Central memory CD4-positive, alpha-beta T cell (primary cell): ENCODE measurements at regions not wholly inside any gene's neighbourhood (a gene's known extent, or its start where the extent isn't known, plus 50 kb on each side); places are given as distances from the start of the nearest gene placed in this dataset.

ENCODE experiments used
- DNase-seq: peaks from one replicate; pipeline ENCODE4 v3.0.0; 2022

DNA sequence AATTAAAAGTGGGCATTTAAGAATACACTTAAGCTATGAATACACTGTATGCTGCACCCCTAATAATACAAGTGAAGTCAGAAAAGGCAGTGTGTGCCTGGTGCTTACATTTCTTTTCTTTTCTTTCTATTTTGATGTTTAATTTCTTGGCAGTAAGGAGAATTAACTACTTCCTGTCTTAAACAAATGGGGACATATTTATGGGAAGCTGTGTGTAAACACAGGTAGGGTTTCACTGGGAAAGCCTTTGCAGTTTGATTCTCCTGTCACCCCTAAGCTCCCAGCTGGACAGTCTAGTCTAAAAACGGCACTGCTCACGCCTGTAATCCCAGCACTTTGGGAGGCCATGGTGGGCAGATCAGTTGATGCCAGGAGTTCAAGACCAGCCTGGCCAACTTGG, 146.0 kb downstream of the MIS18A start:
- no peak for DNase-seq

GRCh38 chr21:32132409-32132808, 146.4 kb downstream of the MIS18A start:
- DNase-seq: no peak

GRCh38 chr21:32131960-32132359, 146.9 kb downstream of the MIS18A start:
- no peak for DNase-seq

GRCh38 chr21:32131164-32131563, 147.7 kb downstream of the MIS18A start:
- DNase-seq: no peak

- no peak for DNase-seq
Observed at GRCh38 chr21:32130031-32130891, 148.6 kb downstream of the MIS18A start.

- no peak for DNase-seq
Observed at GRCh38 chr21:32127081-32127480, 151.8 kb downstream of the MIS18A start.

DNA sequence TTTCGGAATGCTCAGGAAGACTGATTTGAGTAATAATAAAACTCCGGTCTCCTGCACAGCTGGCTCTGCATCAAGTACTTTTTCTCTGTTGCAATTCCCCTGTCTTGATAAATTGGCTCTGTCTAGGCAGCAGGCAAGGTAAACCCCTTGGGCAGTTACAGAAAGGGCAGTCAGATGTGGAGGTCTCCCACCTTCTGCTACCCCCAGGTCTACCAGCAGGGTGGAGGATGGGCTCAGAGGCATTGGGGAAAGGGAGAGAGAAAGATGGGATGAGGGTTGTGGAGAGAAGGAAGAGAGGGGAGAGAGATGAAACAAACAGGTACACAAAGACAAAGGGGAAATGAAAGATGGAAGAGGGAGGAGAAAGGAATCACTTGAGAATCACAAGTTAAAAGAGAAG, 156.8 kb downstream of the MIS18A start:
- DNase-seq: no peak

- no peak for DNase-seq
Observed at GRCh38 chr21:32120230-32120629, 158.6 kb downstream of the MIS18A start.

DNA sequence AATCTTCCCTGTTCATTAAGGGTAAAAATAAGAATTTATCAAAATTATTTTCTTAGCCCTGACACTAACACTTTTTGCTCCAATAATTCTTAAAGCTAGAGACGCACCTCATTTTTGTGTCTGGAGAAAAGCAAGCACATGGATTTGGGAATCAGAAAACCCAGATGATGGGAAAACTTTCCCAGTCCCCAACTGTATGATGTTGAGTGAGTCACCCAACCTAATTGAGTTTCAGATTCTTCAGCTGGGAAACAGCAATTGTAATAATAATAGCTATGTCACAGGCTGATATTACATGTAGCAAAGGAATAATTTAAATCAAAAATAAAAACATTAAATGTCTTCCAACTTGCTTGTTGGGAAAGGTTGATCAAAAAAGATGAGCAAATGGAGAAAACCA, 159.0 kb downstream of the MIS18A start:
- DNase-seq: no peak

GRCh38 chr21:32119389-32119788, 159.5 kb downstream of the MIS18A start:
- DNase-seq: no peak

DNA sequence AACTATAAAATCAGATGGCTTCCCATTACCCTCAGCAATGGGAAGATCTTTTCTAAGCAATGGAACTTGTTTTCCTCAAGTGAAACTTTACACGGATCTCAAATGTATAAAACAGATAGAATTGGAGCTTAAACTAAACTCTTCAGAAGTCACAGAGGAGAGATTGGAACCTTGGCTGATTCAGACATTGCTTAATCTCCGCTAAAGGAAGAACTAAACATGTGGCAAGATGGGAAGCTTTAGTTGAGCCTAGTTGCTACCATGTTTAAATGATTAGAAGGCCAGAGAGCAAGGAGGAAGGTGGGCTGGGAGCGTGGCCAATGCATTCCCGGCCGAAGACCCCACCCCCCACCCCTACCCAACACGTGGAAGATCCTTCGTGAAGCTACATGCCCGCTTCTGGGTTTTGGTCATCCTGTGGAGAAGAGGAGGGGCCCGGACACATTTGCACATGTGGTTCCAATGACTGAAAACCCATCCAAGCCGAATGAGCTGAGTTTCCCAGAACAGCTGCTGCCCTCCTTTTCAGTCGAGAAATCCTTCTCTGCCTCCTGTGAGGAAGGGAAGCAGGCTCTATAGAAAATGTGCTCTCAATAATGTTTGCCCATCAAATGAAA, 164.3 kb downstream of the MIS18A start:
- no peak for DNase-seq

GRCh38 chr21:32113486-32113885, 165.4 kb downstream of the MIS18A start:
- no peak for DNase-seq

GRCh38 chr21:32112195-32112594, 166.7 kb downstream of the MIS18A start:
- DNase-seq: no peak

DNA sequence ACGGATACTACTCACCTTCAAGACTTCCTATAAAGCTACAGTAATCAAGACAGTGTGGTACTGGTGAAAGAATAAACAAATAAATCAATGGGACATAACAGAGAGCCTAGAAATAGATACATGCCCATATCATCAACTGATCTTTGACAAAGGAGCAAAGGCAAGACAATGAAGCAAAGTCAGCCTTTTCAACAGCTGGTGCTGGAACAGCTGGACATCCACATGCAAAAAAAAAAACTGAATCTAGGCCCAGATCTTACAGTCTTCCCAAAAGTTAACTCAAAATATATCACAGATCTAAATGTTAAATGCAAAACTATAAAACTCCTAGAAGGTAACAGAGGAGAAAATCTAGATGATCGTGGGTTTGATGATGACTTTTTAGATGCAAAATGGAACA, 170.3 kb downstream of the MIS18A start:
- DNase-seq: no peak

GRCh38 chr21:32103361-32103760, 175.5 kb downstream of the MIS18A start:
- DNase-seq: no peak

DNA sequence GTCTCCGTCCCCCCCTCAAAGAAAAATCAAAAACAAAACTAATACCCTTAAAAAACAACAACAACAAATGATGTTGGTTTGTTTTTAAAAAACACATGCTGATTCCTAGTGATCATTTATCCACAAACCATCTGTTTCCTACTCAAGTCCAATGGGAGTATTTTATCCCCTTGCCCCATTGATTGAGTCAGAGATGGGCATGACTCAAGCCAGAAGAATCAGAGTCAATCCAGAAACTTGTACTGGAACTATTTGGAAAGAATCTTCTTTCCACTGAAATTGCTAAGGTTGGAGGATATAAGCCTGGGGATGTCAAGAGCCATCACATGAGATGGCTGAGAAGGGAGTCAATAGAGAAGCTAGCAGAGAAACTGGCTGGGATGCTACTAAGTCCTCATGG, 176.4 kb downstream of the MIS18A start:
- DNase-seq: no peak

- no peak for DNase-seq
Observed at GRCh38 chr21:32101277-32101676, 177.6 kb downstream of the MIS18A start.

- no peak for DNase-seq
Observed at GRCh38 chr21:32100423-32100822, 178.4 kb downstream of the MIS18A start.

- DNase-seq: no peak
Observed at GRCh38 chr21:32099812-32100416, 178.9 kb downstream of the MIS18A start.

- no peak for DNase-seq
Observed at GRCh38 chr21:32096411-32096810, 182.4 kb downstream of the MIS18A start.

DNA sequence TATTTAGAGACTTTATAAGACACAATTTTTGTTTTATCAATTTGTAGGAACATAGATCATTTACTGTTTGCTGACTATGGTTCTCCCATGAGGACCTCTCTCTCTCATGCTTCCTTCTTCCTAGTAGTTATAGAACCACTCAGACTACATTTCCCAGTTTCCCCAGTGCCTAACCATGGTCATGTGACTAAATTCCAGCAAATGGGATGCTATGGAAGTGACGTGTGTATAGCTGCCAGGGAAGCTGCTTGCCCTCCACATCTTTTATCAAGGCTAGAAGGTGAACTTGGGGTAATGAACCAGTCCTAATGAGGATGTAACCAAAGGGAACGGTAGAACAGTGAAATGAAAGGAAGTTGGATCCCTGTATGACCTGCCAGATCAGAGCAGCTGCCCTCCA, 184.0 kb downstream of the MIS18A start:
- no peak for DNase-seq

- no peak for DNase-seq
Observed at GRCh38 chr21:32093646-32094462, 185.0 kb downstream of the MIS18A start.

DNA sequence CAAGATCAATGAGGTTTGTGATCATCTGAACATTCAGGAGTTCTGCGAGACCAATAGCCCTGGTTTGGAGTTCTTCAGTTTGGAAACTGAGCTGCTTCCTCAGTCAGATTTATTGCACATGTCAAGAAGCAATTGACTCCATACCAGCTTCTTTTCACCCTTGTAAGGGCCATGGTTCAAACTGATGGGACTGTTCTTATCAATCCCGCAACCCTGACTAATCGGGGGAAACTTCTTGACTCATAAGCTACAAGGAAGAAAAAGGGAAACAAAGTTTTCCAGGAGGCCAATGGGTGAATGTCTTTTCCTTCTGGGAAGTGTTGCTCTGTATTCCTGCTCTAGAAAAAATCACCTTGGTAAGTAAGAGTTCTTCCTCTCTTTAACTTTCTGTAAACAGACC, 187.9 kb downstream of the MIS18A start:
- no peak for DNase-seq
